ENCODE measurements at regions not wholly inside any gene's neighbourhood (a gene's known extent, or its start where the extent isn't known, plus 50 kb on each side); places are given as distances from the start of the nearest gene placed in this dataset.

- DNase-seq (ENCODE audit: low spot score): peak; percentile 75
Observed at GRCh38 chr4:183563874-183564273, 59.0 kb downstream of the ING2 start.

- DNase-seq (ENCODE audit: low spot score): no peak
Observed at GRCh38 chr4:183571350-183571941, 66.6 kb downstream of the ING2 start.

GRCh38 chr4:183576701-183577404 is 72.0 kb downstream of the ING2 start:
- DNase-seq (ENCODE audit: low spot score): no peak

- DNase-seq (ENCODE audit: low spot score): no peak
Observed at GRCh38 chr4:183580370-183580769, 75.5 kb downstream of the ING2 start.

- no peak for DNase-seq (ENCODE audit: low spot score)
Observed at GRCh38 chr4:183580849-183581248, 76.0 kb downstream of the ING2 start.

- DNase-seq (ENCODE audit: low spot score): no peak
Observed at GRCh38 chr4:183586824-183587223, 72.2 kb downstream of the RWDD4 start.

- no peak for DNase-seq (ENCODE audit: low spot score)
Observed at GRCh38 chr4:183588169-183588675, 70.8 kb downstream of the RWDD4 start.

- DNase-seq (ENCODE audit: low spot score): no peak
Observed at GRCh38 chr4:183588691-183589090, 70.3 kb downstream of the RWDD4 start.

- no peak for DNase-seq (ENCODE audit: low spot score)
Observed at GRCh38 chr4:183589461-183590099, 69.4 kb downstream of the RWDD4 start.

All from H4 (cell line).